Suprapubic skin (tissue), 4 donors: ENCODE measurements at regions not wholly inside any gene's neighbourhood (a gene's known extent, or its start where the extent isn't known, plus 50 kb on each side); places are given as distances from the start of the nearest gene placed in this dataset.

Experiments
- DNase-seq, 2 donors: peaks; one replicate each; pipeline ENCODE4 v3.0.0-alpha.2; 2019; ENCODE audit warnings: low spot score in 2 of 2
- H3K27ac ChIP-seq: fragments of 200-600 bp; sonication (generic); one replicate; pipeline ENCODE4 v1.5.1; 2019
- H3K27me3 ChIP-seq: fragments of 200-600 bp; sonication (generic); one replicate; pipeline ENCODE4 v1.5.1; 2019
- H3K36me3 ChIP-seq: fragments of 200-600 bp; sonication (generic); one replicate; pipeline ENCODE4 v1.5.1; 2019
- H3K4me1 ChIP-seq: fragments of 200-600 bp; sonication (generic); one replicate; pipeline ENCODE4 v1.5.1; 2019
- H3K4me3 ChIP-seq: fragments of 200-600 bp; sonication (generic); one replicate; pipeline ENCODE4 v1.5.1; 2019; ENCODE audit warnings: mild to moderate bottlenecking
- H3K9me3 ChIP-seq: fragments of 200-600 bp; sonication (generic); one replicate; pipeline ENCODE4 v1.5.1; 2019
- CTCF ChIP-seq, 2 donors: fragments of 200-600 bp in 1 of 2; fragments of 450-650 bp in 1 of 2; sonication (generic) in 1 of 2; IDR thresholded peaks; one replicate each; pipeline ENCODE4 v1.5.1; 2016 to 2019; ENCODE audit warnings: antibody characterized with exemption in 2 of 2, mild to moderate bottlenecking in 1 of 2, moderate library complexity in 1 of 2
- EP300 ChIP-seq: sonication (generic); formaldehyde crosslinking; IDR thresholded peaks from one replicate; pipeline ENCODE4 v1.6.1; 2017; ENCODE audit warnings: antibody characterized with exemption
- POLR2A ChIP-seq, 2 donors: fragments of 450-650 bp; IDR thresholded peaks; one replicate each; pipeline ENCODE4 v1.6.1; 2017; ENCODE audit warnings: antibody characterized with exemption in 2 of 2, mild to moderate bottlenecking in 2 of 2, moderate library complexity in 2 of 2
- POLR2AphosphoS5 ChIP-seq, 3 donors: sonication (generic); formaldehyde crosslinking; IDR thresholded peaks; one replicate each; pipeline ENCODE4 v1.6.1; 2017; ENCODE audit warnings: antibody characterized with exemption in 3 of 3
- WGBS: methylation state at CpG from one replicate; pipeline ENCODE4 v1.1.5; 2018; 5-methylcytosine and 5-hydroxymethylcytosine counted together

GRCh38 chr9:94014066-94014654, 59.0 kb upstream of the BARX1 start:
- no peaks in the 10 kb centered on the region for H3K36me3 ChIP-seq
- H3K9me3 ChIP-seq, result no peaks in the 10 kb centered on the region
- no peaks in the 10 kb centered on the region for H3K27me3 ChIP-seq
- whole genome bisulfite sequencing, result 48% methylated on average over 1 of the region's 1 CpG
- H3K4me1 ChIP-seq, result peaks cover 13% of the 10 kb centered on the region
- no peak overlapping the region for H3K4me3 ChIP-seq
- no peak for DNase-seq
- no peak overlapping the region for H3K27ac ChIP-seq
- TF ChIP-seq EP300 (no peak), POLR2A (IDR thresholded peaks at IDR 0.05) (no peak), CTCF (IDR thresholded peaks at IDR 0.05) (peak; percentile 42 to 59)

- no peaks in the 10 kb centered on the region for H3K27me3 ChIP-seq
- no peak for TF ChIP-seq EP300
- TF ChIP-seq POLR2AphosphoS5 (IDR thresholded peaks at IDR 0.05), result no peak
- no peak for TF ChIP-seq POLR2A (IDR thresholded peaks at IDR 0.05)
- no peak for TF ChIP-seq CTCF (IDR thresholded peaks at IDR 0.05)
- 20% methylated on average over 4 of the region's 4 CpGs for WGBS
- no peak overlapping the region for H3K4me3 ChIP-seq
- no peak for DNase-seq
- peak overlapping the region; percentile 2 for H3K27ac ChIP-seq
- H3K9me3 ChIP-seq, result no peaks in the 10 kb centered on the region
- H3K36me3 ChIP-seq, result no peaks in the 10 kb centered on the region
- peaks cover 13% of the 10 kb centered on the region for H3K4me1 ChIP-seq
These were observed 55.9 kb upstream of the BARX1 start for GRCh38 chr9:94010980-94011533.

- no peak for TF ChIP-seq CTCF (IDR thresholded peaks at IDR 0.05)
- no peak for TF ChIP-seq EP300
- TF ChIP-seq POLR2A (IDR thresholded peaks at IDR 0.05), result no peak
- no peak for TF ChIP-seq POLR2AphosphoS5 (IDR thresholded peaks at IDR 0.05)
- 82% methylated on average over 3 of the region's 3 CpGs for WGBS
- Histone ChIP-seq H3K4me3 (no peak overlapping the region), H3K27ac (no peak overlapping the region), H3K27me3 (peaks cover 3% of the 10 kb centered on the region), H3K4me1 (peaks cover under 1% of the 10 kb centered on the region), H3K36me3 (no peaks in the 10 kb centered on the region), H3K9me3 (no peaks in the 10 kb centered on the region)
- DNase-seq, result no peak
These were observed 50.2 kb upstream of the BARX1 start for GRCh38 chr9:94005272-94005901.
